Gastroesophageal sphincter (tissue), 3 donors: ENCODE measurements at regions not wholly inside any gene's neighbourhood (a gene's known extent, or its start where the extent isn't known, plus 50 kb on each side); places are given as distances from the start of the nearest gene placed in this dataset.

Experiments used
- CTCF ChIP-seq, 4 experiments: fragments of 200-600 bp in 2 of 4; fragments of 450-650 bp in 2 of 4; sonication (generic) in 1 of 4; IDR thresholded peaks; one replicate each; pipeline ENCODE4 v1.5.1; 2017 to 2019; ENCODE audit warnings: antibody characterized with exemption in 4 of 4, mild to moderate bottlenecking in 2 of 4, moderate library complexity in 2 of 4
- POLR2A ChIP-seq, 2 donors: fragments of 450-650 bp; IDR thresholded peaks; one replicate each; pipeline ENCODE4 v1.6.1; 2017; ENCODE audit warnings: antibody characterized with exemption in 2 of 2, mild to moderate bottlenecking in 2 of 2, moderate library complexity in 1 of 2

- TF ChIP-seq CTCF (IDR thresholded peaks at IDR 0.05), result no peak
- no peak for TF ChIP-seq POLR2A (IDR thresholded peaks at IDR 0.05)
Observed at GRCh38 chr4:163776957-163777356, 282.5 kb downstream of the TMA16 start.
